HL-60 (cell line): ENCODE measurements at regions not wholly inside any gene's neighbourhood (a gene's known extent, or its start where the extent isn't known, plus 50 kb on each side); places are given as distances from the start of the nearest gene placed in this dataset.

ENCODE experiments used
- DNase-seq, 2 experiments: peaks; one replicate each; pipeline ENCODE4 v3.0.0-alpha.2; 2010 to 2020; ENCODE audit warnings: low read depth in 1 of 2, low spot score in 1 of 2
- H3K27ac ChIP-seq: fragments of 250-450 bp; sonication (Bioruptor Pico); replicated peaks from 2 replicates; pipeline ENCODE4 v1.5.1; 2020; ENCODE audit warnings: mild to moderate bottlenecking, moderate library complexity
- H3K27me3 ChIP-seq: fragments of 250-450 bp; sonication (Bioruptor Pico); 2 replicates; pipeline ENCODE4 v1.5.1; 2021; ENCODE audit warnings: mild to moderate bottlenecking, moderate library complexity; ENCODE audit not compliant: insufficient read depth, poor library complexity, severe bottlenecking
- H3K4me3 ChIP-seq: replicated peaks from 2 replicates; pipeline ENCODE4 v1.5.1; 2011; ENCODE audit warnings: mild to moderate bottlenecking, control low read depth, low read length; ENCODE audit not compliant: insufficient read depth
- GABPA ChIP-seq: IDR thresholded peaks from 2 replicates; pipeline ENCODE4 v1.6.1; 2012; ENCODE audit warnings: low read depth
- POLR2AphosphoS5 ChIP-seq: IDR thresholded peaks from 2 replicates; pipeline ENCODE4 v1.6.1; 2012; ENCODE audit warnings: low read depth
- SPI1 ChIP-seq: IDR thresholded peaks from 2 replicates; pipeline ENCODE4 v1.6.1; 2012; ENCODE audit warnings: low read depth, mild to moderate bottlenecking, borderline replicate concordance
- TF ChIP-seq, protein P1 (sequence below): IDR thresholded peaks from 2 replicates; pipeline ENCODE4 v1.6.1; 2012; ENCODE audit warnings: low read depth; ENCODE audit not compliant: insufficient replicate concordance
- TF ChIP-seq, protein P2 (sequence below): IDR thresholded peaks from one replicate; pipeline ENCODE4 v1.5.1; 2011; ENCODE audit warnings: low read length, control low read depth, inconsistent platforms; ENCODE audit not compliant: insufficient read depth

DNA sequence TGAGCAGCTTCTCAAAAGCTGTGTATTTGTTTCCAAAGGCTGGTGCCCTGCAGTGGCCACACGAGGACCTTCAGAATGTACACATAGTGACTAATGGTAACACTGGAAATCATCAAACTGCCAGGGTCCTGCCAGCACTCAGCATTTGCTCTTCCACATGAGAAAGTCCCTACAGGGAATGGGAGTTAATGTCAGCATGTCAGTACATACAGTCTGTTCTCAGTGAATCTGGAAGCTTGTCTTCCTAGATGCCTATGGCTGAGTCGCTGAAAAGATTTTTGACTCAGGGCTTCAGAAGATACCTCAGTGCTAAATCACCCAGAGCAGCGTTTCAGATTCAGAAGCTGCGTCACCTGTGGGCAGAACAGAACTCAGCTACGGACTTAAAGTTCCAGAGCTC is 108.2 kb downstream of the CDC7 start:
- Histone ChIP-seq H3K27ac (no peak overlapping the region), H3K4me3 (no peak overlapping the region), H3K27me3 (no peaks in the 10 kb centered on the region)
- DNase-seq: no peak
- TF ChIP-seq GABPA: no peak
- TF ChIP-seq, protein P1, sequence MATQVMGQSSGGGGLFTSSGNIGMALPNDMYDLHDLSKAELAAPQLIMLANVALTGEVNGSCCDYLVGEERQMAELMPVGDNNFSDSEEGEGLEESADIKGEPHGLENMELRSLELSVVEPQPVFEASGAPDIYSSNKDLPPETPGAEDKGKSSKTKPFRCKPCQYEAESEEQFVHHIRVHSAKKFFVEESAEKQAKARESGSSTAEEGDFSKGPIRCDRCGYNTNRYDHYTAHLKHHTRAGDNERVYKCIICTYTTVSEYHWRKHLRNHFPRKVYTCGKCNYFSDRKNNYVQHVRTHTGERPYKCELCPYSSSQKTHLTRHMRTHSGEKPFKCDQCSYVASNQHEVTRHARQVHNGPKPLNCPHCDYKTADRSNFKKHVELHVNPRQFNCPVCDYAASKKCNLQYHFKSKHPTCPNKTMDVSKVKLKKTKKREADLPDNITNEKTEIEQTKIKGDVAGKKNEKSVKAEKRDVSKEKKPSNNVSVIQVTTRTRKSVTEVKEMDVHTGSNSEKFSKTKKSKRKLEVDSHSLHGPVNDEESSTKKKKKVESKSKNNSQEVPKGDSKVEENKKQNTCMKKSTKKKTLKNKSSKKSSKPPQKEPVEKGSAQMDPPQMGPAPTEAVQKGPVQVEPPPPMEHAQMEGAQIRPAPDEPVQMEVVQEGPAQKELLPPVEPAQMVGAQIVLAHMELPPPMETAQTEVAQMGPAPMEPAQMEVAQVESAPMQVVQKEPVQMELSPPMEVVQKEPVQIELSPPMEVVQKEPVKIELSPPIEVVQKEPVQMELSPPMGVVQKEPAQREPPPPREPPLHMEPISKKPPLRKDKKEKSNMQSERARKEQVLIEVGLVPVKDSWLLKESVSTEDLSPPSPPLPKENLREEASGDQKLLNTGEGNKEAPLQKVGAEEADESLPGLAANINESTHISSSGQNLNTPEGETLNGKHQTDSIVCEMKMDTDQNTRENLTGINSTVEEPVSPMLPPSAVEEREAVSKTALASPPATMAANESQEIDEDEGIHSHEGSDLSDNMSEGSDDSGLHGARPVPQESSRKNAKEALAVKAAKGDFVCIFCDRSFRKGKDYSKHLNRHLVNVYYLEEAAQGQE: no peak
- TF ChIP-seq POLR2AphosphoS5: no peak
- TF ChIP-seq, protein P2, sequence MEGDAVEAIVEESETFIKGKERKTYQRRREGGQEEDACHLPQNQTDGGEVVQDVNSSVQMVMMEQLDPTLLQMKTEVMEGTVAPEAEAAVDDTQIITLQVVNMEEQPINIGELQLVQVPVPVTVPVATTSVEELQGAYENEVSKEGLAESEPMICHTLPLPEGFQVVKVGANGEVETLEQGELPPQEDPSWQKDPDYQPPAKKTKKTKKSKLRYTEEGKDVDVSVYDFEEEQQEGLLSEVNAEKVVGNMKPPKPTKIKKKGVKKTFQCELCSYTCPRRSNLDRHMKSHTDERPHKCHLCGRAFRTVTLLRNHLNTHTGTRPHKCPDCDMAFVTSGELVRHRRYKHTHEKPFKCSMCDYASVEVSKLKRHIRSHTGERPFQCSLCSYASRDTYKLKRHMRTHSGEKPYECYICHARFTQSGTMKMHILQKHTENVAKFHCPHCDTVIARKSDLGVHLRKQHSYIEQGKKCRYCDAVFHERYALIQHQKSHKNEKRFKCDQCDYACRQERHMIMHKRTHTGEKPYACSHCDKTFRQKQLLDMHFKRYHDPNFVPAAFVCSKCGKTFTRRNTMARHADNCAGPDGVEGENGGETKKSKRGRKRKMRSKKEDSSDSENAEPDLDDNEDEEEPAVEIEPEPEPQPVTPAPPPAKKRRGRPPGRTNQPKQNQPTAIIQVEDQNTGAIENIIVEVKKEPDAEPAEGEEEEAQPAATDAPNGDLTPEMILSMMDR: no peak
- TF ChIP-seq SPI1: no peak

DNA sequence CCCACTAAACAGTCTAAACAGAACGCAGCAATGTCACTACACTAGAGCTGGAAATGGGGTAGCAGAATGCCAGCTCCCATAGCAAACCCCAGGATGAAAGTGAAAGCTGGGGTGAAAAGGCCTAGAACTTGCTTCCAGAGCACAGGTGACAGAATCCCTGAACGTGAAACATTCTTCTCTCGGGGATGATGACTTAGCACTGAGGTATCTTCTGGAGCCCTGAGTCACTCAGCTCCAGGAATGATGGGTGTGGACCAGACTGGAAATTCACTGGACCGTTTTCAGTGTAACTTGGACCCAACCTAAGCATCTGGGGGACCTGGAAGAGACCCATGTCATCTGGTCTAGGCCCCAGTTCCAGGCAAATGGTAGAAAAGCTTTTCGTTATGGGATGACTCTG is 108.9 kb downstream of the CDC7 start:
- DNase-seq: no peak
- H3K4me3 ChIP-seq: no peak overlapping the region
- no peak overlapping the region for H3K27ac ChIP-seq
- H3K27me3 ChIP-seq: no peaks in the 10 kb centered on the region
- TF ChIP-seq, protein P1: no peak

DNA sequence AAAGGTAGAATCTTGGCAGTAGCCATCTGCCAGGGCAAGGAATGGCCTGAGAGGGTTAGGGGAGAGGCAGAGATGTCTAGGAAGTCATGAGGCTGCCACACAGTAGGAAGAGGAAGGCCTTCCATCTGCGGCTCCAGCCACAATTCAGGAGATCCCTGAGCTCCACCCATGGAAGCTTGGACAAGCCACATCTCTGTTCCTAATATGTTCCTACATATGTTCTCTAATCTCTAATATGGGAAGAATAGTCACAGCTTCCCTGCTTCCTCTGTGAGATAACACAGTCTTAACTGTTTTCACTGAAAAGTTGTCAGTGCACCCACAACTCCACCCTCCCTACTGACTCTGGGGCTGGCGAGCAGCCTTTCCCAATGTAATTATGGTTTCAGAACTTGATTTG is 109.5 kb downstream of the CDC7 start:
- H3K27ac ChIP-seq: no peak overlapping the region

More for the DNA sequence above, 109.5 kb downstream of the CDC7 start:
- Histone ChIP-seq H3K4me3 (no peak overlapping the region), H3K27me3 (no peaks in the 10 kb centered on the region)
- no peak for DNase-seq
- TF ChIP-seq POLR2AphosphoS5 (no peak), SPI1 (no peak), GABPA (no peak)
- TF ChIP-seq, protein P2: no peak
- TF ChIP-seq, protein P1: no peak
